PC-3 (cell line): ENCODE measurements at regions not wholly inside any gene's neighbourhood (a gene's known extent, or its start where the extent isn't known, plus 50 kb on each side); places are given as distances from the start of the nearest gene placed in this dataset.

Source experiments
- ATAC-seq: fragments of 200-7000 bp; cut with Tn5 transposase; 2 replicates; pipeline ENCODE4 v1.9.1; 2020; ENCODE audit warnings: mild to moderate bottlenecking, moderate library complexity
- BruUV-seq: library from RNA; stranded (reverse); fragments of 400-500 nt; replicated peaks from 2 replicates; lab custom pipeline; 2021; lab: Mats Ljungman, UMichigan
- CTCF ChIA-PET: fragments of 300-600 bp; sonication (Branson Sonifier 250); formaldehyde crosslinking; loops from one replicate; lab custom pipeline; 2022; ENCODE audit warnings: antibody characterized with exemption; lab: Charles Lee
- POLR2A ChIA-PET: fragments of 300-600 bp; sonication (Branson Sonifier 250); formaldehyde crosslinking; loops from one replicate; lab custom pipeline; 2022; ENCODE audit warnings: antibody characterized with exemption; ENCODE audit not compliant: unreplicated experiment; lab: Charles Lee
- DNase-seq: peaks from one replicate; pipeline ENCODE4 v3.0.0-alpha.2; 2015
- H2AFZ ChIP-seq: fragments of 300-600 bp; sonication (generic); 2 replicates; pipeline ENCODE4 v1.6.0; 2016; ENCODE audit warnings: antibody characterized with exemption, low read length
- H3F3A ChIP-seq: fragments of 300-600 bp; sonication (generic); one replicate; pipeline ENCODE4 v1.6.0; 2017; ENCODE audit warnings: antibody characterized with exemption, low read length, control low read depth, mild to moderate bottlenecking; ENCODE audit not compliant: unreplicated experiment
- H3K27ac ChIP-seq: fragments of 300-600 bp; sonication (generic); 2 replicates; pipeline ENCODE4 v1.5.1; 2016; ENCODE audit warnings: mild to moderate bottlenecking, low read length
- H3K27me3 ChIP-seq: fragments of 300-600 bp; sonication (generic); 2 replicates; pipeline ENCODE4 v1.6.1; 2016; ENCODE audit warnings: low read length, mixed read lengths
- H3K36me3 ChIP-seq: fragments of 300-600 bp; sonication (generic); 2 replicates; pipeline ENCODE4 v1.6.1; 2016; ENCODE audit warnings: low read depth, mixed run types, low read length, mixed read lengths
- H3K4me1 ChIP-seq: fragments of 300-600 bp; sonication (generic); 2 replicates; pipeline ENCODE4 v1.5.1; 2016; ENCODE audit warnings: low read length; ENCODE audit not compliant: insufficient read depth
- H3K4me2 ChIP-seq: fragments of 300-600 bp; sonication (generic); 2 replicates; pipeline ENCODE4 v1.6.0; 2016; ENCODE audit warnings: low read length
- H3K4me3 ChIP-seq: fragments of 300-600 bp; sonication (generic); 2 replicates; pipeline ENCODE4 v1.5.1; 2016; ENCODE audit warnings: mild to moderate bottlenecking, low read length, mixed read lengths
- H3K79me2 ChIP-seq: fragments of 300-600 bp; sonication (generic); 2 replicates; pipeline ENCODE4 v1.6.1; 2017; ENCODE audit warnings: low read length, mixed read lengths
- H3K9ac ChIP-seq: fragments of 300-600 bp; sonication (generic); 2 replicates; pipeline ENCODE4 v1.6.0; 2016; ENCODE audit warnings: mild to moderate bottlenecking, low read length
- H3K9me2 ChIP-seq: fragments of 300-600 bp; sonication (generic); replicated peaks from 2 replicates; pipeline ENCODE4 v1.6.1; 2016; ENCODE audit warnings: mixed run types, low read length, mixed read lengths
- H3K9me3 ChIP-seq: fragments of 300-600 bp; sonication (generic); 2 replicates; pipeline ENCODE4 v1.6.1; 2016; ENCODE audit warnings: low read length, mixed read lengths
- H4K20me1 ChIP-seq: fragments of 300-600 bp; sonication (generic); 2 replicates; pipeline ENCODE4 v1.6.1; 2016; ENCODE audit warnings: low read length, mixed read lengths
- EZH2 ChIP-seq: fragments of 300-600 bp; sonication (generic); IDR thresholded peaks from one replicate; pipeline ENCODE4 v1.6.1; 2017; ENCODE audit warnings: antibody characterized with exemption, mild to moderate bottlenecking, low read length; ENCODE audit not compliant: unreplicated experiment
- EZH2phosphoT487 ChIP-seq: fragments of 300-600 bp; sonication (generic); IDR thresholded peaks from 2 replicates; pipeline ENCODE4 v1.6.1; 2018; ENCODE audit warnings: mild to moderate bottlenecking, antibody characterized with exemption, low read length, borderline replicate concordance
- intact Hi-C: fragments of 100-400 bp; cut with micrococcal nuclease; formaldehyde crosslinking; loops from 2 replicates; pipeline ENCODE4 v1.9.0; 2023
- TF ChIP-seq, protein P1 (sequence below): fragments of 300-600 bp; sonication (generic); conservative IDR thresholded peaks from 2 replicates; pipeline ENCODE4 v1.5.1; 2017; ENCODE audit warnings: antibody characterized with exemption, low read depth, mild to moderate bottlenecking, low read length

DNA sequence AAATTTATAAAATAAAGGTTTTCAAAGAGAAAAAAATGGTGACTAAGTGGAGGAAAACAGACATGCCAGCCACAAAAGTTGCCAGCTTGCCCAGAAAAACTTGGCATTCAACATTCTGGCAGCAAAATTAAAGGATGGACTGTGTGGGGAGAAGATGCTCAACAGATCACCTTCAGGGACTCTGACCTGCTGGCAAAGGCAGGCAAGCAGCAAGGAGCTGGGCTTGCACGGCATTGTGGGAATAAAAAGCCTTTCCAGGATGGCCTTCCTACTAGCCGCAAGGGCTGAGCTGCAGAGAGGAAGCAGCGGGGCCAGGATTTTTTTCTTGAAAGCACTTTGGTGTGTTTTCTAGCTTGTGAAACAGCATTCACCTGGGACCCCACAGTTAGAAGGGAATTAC lies 101.9 kb upstream of the CACNA2D3 start:
- Histone ChIP-seq H3K27ac (no peak overlapping the region), H3K9me3 (no peaks in the 10 kb centered on the region), H3K79me2 (no peaks in the 10 kb centered on the region), H3K9me2 (no peaks in the 10 kb centered on the region), H3K4me2 (no peak overlapping the region), H3K9ac (no peak overlapping the region), H3K36me3 (no peaks in the 10 kb centered on the region), H3K4me1 (no peaks in the 10 kb centered on the region), H4K20me1 (no peaks in the 10 kb centered on the region), H3K4me3 (no peak overlapping the region), H3K27me3 (0 out of 2 replicates have a peak, but pooled peaks cover 13% of the 10 kb centered on the region), H3F3A (no peaks in the 10 kb centered on the region), H2AFZ (no peak overlapping the region)
- POLR2A ChIA-PET = no interaction called here
- no peak for TF ChIP-seq EZH2
- TF ChIP-seq EZH2phosphoT487 = no peak
- TF ChIP-seq, protein P1, sequence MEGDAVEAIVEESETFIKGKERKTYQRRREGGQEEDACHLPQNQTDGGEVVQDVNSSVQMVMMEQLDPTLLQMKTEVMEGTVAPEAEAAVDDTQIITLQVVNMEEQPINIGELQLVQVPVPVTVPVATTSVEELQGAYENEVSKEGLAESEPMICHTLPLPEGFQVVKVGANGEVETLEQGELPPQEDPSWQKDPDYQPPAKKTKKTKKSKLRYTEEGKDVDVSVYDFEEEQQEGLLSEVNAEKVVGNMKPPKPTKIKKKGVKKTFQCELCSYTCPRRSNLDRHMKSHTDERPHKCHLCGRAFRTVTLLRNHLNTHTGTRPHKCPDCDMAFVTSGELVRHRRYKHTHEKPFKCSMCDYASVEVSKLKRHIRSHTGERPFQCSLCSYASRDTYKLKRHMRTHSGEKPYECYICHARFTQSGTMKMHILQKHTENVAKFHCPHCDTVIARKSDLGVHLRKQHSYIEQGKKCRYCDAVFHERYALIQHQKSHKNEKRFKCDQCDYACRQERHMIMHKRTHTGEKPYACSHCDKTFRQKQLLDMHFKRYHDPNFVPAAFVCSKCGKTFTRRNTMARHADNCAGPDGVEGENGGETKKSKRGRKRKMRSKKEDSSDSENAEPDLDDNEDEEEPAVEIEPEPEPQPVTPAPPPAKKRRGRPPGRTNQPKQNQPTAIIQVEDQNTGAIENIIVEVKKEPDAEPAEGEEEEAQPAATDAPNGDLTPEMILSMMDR = no peak
- no TSS peak for BruUV-seq
- CTCF ChIA-PET = no interaction called here
- intact Hi-C loops = no loop called here
- ATAC-seq = no peak
- DNase-seq = no peak

DNA sequence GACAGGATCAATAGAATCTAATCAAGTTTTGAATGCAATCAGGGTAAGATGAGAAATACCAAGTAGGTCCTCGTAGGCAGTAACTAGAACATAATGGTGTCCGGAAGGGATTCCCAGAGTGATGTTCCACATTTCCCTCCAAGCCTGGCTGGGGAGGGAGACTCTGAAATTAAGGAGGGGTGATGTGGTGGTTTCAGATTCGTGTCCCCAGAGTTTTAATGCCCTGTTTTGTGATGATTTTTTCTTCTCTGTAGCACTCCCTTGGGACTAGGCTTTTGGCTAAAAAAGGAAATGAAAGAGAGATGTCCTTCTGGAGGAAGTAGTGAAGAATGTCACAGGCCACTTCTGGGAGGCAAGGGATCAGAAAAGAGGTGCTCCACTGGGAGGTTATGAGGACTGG lies 108.3 kb upstream of the CACNA2D3 start:
- Histone ChIP-seq H3K9me2 (no peaks in the 10 kb centered on the region), H3K4me1 (no peaks in the 10 kb centered on the region), H3K79me2 (no peaks in the 10 kb centered on the region), H4K20me1 (no peaks in the 10 kb centered on the region), H3K9ac (no peak overlapping the region), H3K9me3 (no peaks in the 10 kb centered on the region), H3K27ac (no peak overlapping the region), H3F3A (no peaks in the 10 kb centered on the region), H3K36me3 (no peaks in the 10 kb centered on the region), H3K4me2 (no peak overlapping the region), H2AFZ (no peak overlapping the region), H3K27me3 (peaks cover 28% of the 10 kb centered on the region), H3K4me3 (no peak overlapping the region)
- TF ChIP-seq, protein P1 = no peak
- TF ChIP-seq EZH2 = no peak
- no peak for TF ChIP-seq EZH2phosphoT487
- DNase-seq (no peak), ATAC-seq (no peak)
- CTCF ChIA-PET = no interaction called here
- POLR2A ChIA-PET = no interaction called here
- BruUV-seq = no TSS peak
- intact Hi-C loops = no loop called here

DNA sequence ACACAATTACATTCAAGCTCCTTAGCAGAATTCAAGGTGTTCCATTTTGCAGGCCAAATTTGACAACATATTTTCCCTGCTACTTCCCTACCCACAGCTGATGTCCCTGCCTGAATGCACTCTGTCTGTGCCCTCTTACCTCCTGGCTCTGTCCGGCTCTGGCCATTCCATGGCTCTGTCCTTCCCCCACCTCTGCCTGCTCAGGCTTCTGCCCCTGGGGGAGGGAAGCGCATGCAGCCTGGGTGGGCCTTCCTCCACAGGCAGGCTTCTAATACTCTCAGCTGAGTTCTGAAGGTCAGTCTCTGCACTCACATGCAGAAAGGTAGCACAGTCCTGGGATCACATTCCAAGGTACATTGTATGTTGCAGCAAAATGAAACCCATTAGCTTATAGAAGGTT lies 113.6 kb upstream of the CACNA2D3 start:
- no peak for TF ChIP-seq EZH2phosphoT487
- TF ChIP-seq EZH2 = no peak
- TF ChIP-seq, protein P1 = no peak
- no peaks in the 10 kb centered on the region for H3K9me3 ChIP-seq
- H3F3A ChIP-seq = no peaks in the 10 kb centered on the region
- no peak for ATAC-seq
- POLR2A ChIA-PET = no interaction called here
- CTCF ChIA-PET = no interaction called here
- no TSS peak for BruUV-seq
- no peak overlapping the region for H3K9ac ChIP-seq
- no peaks in the 10 kb centered on the region for H3K4me1 ChIP-seq
- no peak for DNase-seq
- intact Hi-C loops = no loop called here
- no peak overlapping the region for H3K27ac ChIP-seq
- H3K4me3 ChIP-seq = no peak overlapping the region
- no peaks in the 10 kb centered on the region for H4K20me1 ChIP-seq
- no peaks in the 10 kb centered on the region for H3K79me2 ChIP-seq
- no peak overlapping the region for H3K4me2 ChIP-seq
- peaks cover 33% of the 10 kb centered on the region for H3K27me3 ChIP-seq
- H2AFZ ChIP-seq = no peak overlapping the region
- no peaks in the 10 kb centered on the region for H3K9me2 ChIP-seq
- H3K36me3 ChIP-seq = no peaks in the 10 kb centered on the region
